Anterior cingulate cortex (tissue), 58 donors: ENCODE measurements at regions not wholly inside any gene's neighbourhood (a gene's known extent, or its start where the extent isn't known, plus 50 kb on each side); places are given as distances from the start of the nearest gene placed in this dataset.

Experiments used
- DNase-seq, 58 donors: peaks; one replicate each; lab custom pipeline; 2025; lab: John Stamatoyannopoulos, UW

DNA sequence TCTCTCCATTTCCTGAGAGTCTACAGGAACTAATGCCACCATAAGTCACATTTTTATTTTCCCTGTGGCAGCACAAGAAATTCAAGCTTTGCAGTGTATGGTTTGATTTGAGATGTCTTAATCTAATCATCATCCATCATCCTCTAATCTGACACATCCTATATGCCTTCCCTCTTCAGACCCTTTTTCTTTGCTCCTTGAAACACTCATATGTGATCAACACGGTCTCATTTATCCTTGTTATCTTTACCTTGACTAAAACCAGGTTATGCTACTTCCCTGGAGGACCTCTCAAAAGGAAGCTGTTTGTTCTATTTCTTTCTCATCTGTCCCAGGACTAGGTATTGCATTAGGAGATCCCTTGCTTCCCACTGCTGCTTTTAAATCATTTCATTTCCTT is 146.9 kb upstream of the MRPS30 start:
- no peak for DNase-seq

- DNase-seq, result no peak
Observed at GRCh38 chr5:44660251-44660650, 148.5 kb upstream of the MRPS30 start.

DNA sequence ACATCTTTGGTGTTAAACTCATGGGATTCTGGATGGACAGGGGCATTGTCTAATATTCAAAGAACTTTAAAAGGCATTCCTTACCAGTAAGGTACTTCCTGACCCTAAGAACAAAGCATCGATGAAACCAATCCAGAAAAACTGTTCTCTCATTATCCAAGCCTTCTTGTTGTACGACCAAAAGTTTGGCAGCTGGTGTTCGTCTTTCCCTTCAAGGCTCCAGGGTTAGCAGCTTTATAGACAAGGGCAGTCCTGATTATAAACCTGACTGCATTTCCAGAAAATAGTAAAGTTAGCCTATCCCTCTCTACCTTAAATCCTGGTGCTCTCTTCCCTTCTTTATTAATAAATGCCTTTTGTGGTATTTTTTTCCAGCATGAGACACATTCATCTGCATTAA is 149.4 kb upstream of the MRPS30 start:
- DNase-seq, result no peak

GRCh38 chr5:44652674-44653073 is 156.1 kb upstream of the MRPS30 start:
- no peak for DNase-seq

GRCh38 chr5:44646016-44646415 is 162.7 kb upstream of the MRPS30 start:
- DNase-seq, result no peak

DNA sequence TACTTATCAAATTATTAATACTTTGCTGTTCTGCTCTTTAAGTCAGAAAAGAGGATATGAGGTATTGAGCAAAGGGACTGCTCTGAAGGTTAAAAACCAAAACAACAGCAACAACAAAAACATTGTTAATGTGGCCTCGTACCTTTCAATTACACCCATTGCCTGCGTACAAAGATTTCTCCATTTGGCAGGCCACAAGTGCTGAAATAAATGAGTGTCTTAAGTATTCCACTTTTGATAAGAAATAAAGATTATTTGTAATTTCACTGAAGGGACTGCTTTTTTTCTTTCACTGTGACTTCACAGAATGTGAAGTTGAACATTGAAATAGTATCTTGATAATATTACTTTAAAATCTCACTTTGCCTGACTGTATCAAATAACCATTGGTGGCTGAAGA is 163.2 kb upstream of the MRPS30 start:
- no peak for DNase-seq

GRCh38 chr5:44644628-44645027 is 164.1 kb upstream of the MRPS30 start:
- DNase-seq, result no peak

- DNase-seq, result no peak
Observed at GRCh38 chr5:44641820-44642219, 166.9 kb upstream of the MRPS30 start.

- DNase-seq, result no peak
Observed at GRCh38 chr5:44640945-44641456, 167.7 kb upstream of the MRPS30 start.

GRCh38 chr5:44637916-44638869 is 170.6 kb upstream of the MRPS30 start:
- DNase-seq, result no peak

- no peak for DNase-seq
Observed at GRCh38 chr5:44632344-44632743, 176.4 kb upstream of the MRPS30 start.

DNA sequence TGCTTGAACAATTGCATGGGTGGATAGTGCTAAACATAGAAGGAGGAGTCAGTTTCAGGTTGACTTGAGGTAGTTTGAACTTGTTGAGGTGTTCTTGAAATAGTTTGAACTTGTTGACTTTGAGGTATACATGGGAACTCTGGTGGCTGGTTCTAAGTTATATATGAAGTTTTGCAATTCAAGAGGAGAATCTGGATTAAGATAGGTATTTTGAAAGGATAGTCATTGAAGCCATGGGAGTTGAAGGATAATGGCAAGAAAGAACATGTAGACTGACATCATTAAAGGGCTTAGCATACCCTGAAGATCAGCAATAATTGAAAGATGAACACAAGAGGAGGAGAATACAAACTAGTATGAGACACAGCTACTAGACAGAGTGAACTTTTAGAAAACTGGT is 181.9 kb upstream of the MRPS30 start:
- no peak for DNase-seq

GRCh38 chr5:44622331-44622730 is 186.4 kb upstream of the MRPS30 start:
- DNase-seq, result no peak

GRCh38 chr5:44619875-44620610 is 188.7 kb upstream of the MRPS30 start:
- no peak for DNase-seq

DNA sequence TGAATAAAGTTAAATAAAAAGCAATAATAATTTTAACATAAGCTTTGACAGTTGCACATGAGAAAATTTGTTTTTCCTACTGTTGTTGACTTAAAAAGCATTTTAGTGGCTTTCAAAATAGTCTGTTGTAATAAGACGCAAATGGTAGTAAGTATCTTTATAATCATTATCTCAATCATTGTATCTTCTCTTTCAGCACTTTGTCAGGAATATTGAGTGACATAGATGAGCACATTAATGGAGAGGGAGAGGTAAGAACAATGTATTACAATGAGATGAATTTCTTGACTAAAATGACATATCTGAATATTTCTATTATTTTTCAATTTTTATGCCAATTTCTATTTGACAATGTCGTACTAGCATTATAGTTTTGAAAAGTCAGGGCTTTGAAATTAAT is 193.9 kb upstream of the MRPS30 start:
- no peak for DNase-seq

- DNase-seq, result no peak
Observed at GRCh38 chr5:44613936-44614335, 194.8 kb upstream of the MRPS30 start.

GRCh38 chr5:44605926-44606325 is 202.8 kb upstream of the MRPS30 start:
- DNase-seq, result no peak

GRCh38 chr5:44603496-44604272 is 205.1 kb upstream of the MRPS30 start:
- no peak for DNase-seq

DNA sequence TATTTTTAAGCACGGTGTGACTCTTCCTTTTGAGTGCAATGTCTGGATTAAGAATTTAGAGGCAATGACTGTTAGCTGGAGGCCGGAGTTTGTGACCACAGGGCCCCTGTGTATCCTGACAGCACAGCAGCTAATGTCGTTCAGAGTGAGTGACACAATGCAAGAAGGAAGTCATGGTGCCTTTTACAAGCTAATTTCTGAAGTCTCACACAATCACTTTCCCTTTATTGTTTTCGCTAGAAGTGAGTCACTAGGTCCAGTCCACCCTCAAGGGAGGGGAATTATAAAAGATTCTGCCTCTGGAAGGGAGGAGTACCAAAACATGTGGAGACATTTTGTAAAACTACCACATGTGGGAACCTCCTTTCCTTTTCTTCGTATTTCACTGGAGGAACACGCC is 185.5 kb upstream of the FGF10 start:
- DNase-seq, result no peak

- no peak for DNase-seq
Observed at GRCh38 chr5:44568519-44568918, 179.3 kb upstream of the FGF10 start.

GRCh38 chr5:44565902-44566301 is 176.7 kb upstream of the FGF10 start:
- no peak for DNase-seq
